Aorta (tissue), 5 donors: ENCODE measurements at regions not wholly inside any gene's neighbourhood (a gene's known extent, or its start where the extent isn't known, plus 50 kb on each side); places are given as distances from the start of the nearest gene placed in this dataset.

Experiments
- ATAC-seq: fragments of 200-7000 bp; cut with Tn5 transposase; one replicate; pipeline ENCODE4 v1.9.1; 2022; ENCODE audit warnings: moderate library complexity; ENCODE audit not compliant: low FRiP score
- DNase-seq, 2 donors: peaks; one replicate each; pipeline ENCODE4 v3.0.0-alpha.2; 2020
- H3K27ac ChIP-seq, 2 donors: one replicate each; pipeline ENCODE4 v1.5.1; 2013; ENCODE audit warnings: low read length in 2 of 2, mild to moderate bottlenecking in 2 of 2, moderate library complexity in 2 of 2, control low read depth in 1 of 2, inconsistent platforms in 1 of 2, low read depth in 1 of 2
- H3K27me3 ChIP-seq, 2 donors: one replicate each; pipeline ENCODE4 v1.6.1; 2013; ENCODE audit warnings: control low read depth in 1 of 2, low read length in 1 of 2, mild to moderate bottlenecking in 1 of 2, moderate library complexity in 1 of 2; ENCODE audit not compliant: insufficient read depth in 2 of 2, control insufficient read depth in 1 of 2
- H3K36me3 ChIP-seq, 2 donors: one replicate each; pipeline ENCODE4 v1.6.1; 2013; ENCODE audit warnings: control low read depth in 1 of 2, low read length in 1 of 2, mild to moderate bottlenecking in 1 of 2; ENCODE audit not compliant: insufficient read depth in 2 of 2, control insufficient read depth in 1 of 2
- H3K4me1 ChIP-seq, 2 donors: one replicate each; pipeline ENCODE4 v1.6.1; 2013; ENCODE audit warnings: low read length in 2 of 2, control low read depth in 1 of 2, mild to moderate bottlenecking in 1 of 2, moderate library complexity in 1 of 2; ENCODE audit not compliant: insufficient read depth in 2 of 2, control insufficient read depth in 1 of 2
- H3K4me3 ChIP-seq, 2 donors: one replicate each; pipeline ENCODE4 v1.5.1; 2013; ENCODE audit warnings: low read length in 2 of 2, control low read depth in 1 of 2, mild to moderate bottlenecking in 1 of 2
- H3K9me3 ChIP-seq: one replicate; pipeline ENCODE4 v1.6.1; 2013; ENCODE audit warnings: mild to moderate bottlenecking, low read length; ENCODE audit not compliant: control insufficient read depth
- whole genome bisulfite sequencing, 2 donors: extraction: QIAGEN DNeasy Blood & Tissue Kit; methylation state at CpG; one replicate each; pipeline ENCODE4 v1.1.7; 2013; 5-methylcytosine and 5-hydroxymethylcytosine counted together
- intact Hi-C, 2 donors: fragments of 100-400 bp; cut with DNase I; formaldehyde crosslinking; loops; one replicate each; pipeline versions ENCODE4 v1.14.2 to v1.15.0; 2022
- donor health status: healthy with polysubstance abuse.
- donor health status: Bipolar disorder and iron deficiency.
- donor health status: DM: no; HTN: no; CAD: no.
- donor health status: DM: no; HTN: no; CAD: no.
- donor health status: DM: yes; HTN: yes; CAD: no.

- no peak overlapping the region for H3K27ac ChIP-seq
- no peaks in the 10 kb centered on the region for H3K27me3 ChIP-seq
- DNase-seq (no peak), ATAC-seq (no peak)
- intact Hi-C loops = no loop called here
- no peak overlapping the region for H3K4me3 ChIP-seq
- H3K36me3 ChIP-seq = no peaks in the 10 kb centered on the region
- H3K9me3 ChIP-seq = no peaks in the 10 kb centered on the region
- H3K4me1 ChIP-seq = no peaks in the 10 kb centered on the region
- WGBS, 2 donors = 79 to 81% methylated on average over 21 of the region's 21 CpGs
These were observed 300.6 kb downstream of the EIPR1 start for GRCh38 chr2:3076848-3077642.

GRCh38 chr2:3075991-3076340, 301.7 kb downstream of the EIPR1 start:
- 68 to 71% methylated on average over 4 of the region's 4 CpGs for WGBS, 2 donors
- H3K27me3 ChIP-seq = no peaks in the 10 kb centered on the region
- H3K36me3 ChIP-seq = no peaks in the 10 kb centered on the region
- H3K4me1 ChIP-seq = no peaks in the 10 kb centered on the region
- intact Hi-C loops = no loop called here
- H3K9me3 ChIP-seq = no peaks in the 10 kb centered on the region
- H3K27ac ChIP-seq = no peak overlapping the region
- no peak for DNase-seq
- ATAC-seq = no peak
- no peak overlapping the region for H3K4me3 ChIP-seq

GRCh38 chr2:3075316-3075990, 302.2 kb downstream of the EIPR1 start:
- Histone ChIP-seq H3K4me1 (no peaks in the 10 kb centered on the region), H3K9me3 (no peaks in the 10 kb centered on the region), H3K4me3 (no peak overlapping the region), H3K27ac (no peak overlapping the region), H3K36me3 (no peaks in the 10 kb centered on the region), H3K27me3 (no peaks in the 10 kb centered on the region)
- DNase-seq (no peak), ATAC-seq (no peak)
- intact Hi-C loops = no loop called here
- 82 to 87% methylated on average over 11 of the region's 11 CpGs for WGBS, 2 donors

GRCh38 chr2:3073704-3074103, 303.9 kb downstream of the EIPR1 start:
- H3K36me3 ChIP-seq = no peaks in the 10 kb centered on the region
- DNase-seq (no peak), ATAC-seq (no peak)
- WGBS, 2 donors = 72 to 75% methylated on average over 14 of the region's 14 CpGs
- intact Hi-C loops = no loop called here
- no peaks in the 10 kb centered on the region for H3K4me1 ChIP-seq
- H3K4me3 ChIP-seq = no peak overlapping the region
- H3K27me3 ChIP-seq = no peaks in the 10 kb centered on the region
- H3K9me3 ChIP-seq = no peaks in the 10 kb centered on the region
- no peak overlapping the region for H3K27ac ChIP-seq

- intact Hi-C loops = no loop called here
- no peak for DNase-seq
- Histone ChIP-seq H3K27ac (no peak overlapping the region), H3K27me3 (no peaks in the 10 kb centered on the region), H3K4me3 (no peak overlapping the region), H3K36me3 (no peaks in the 10 kb centered on the region), H3K9me3 (no peaks in the 10 kb centered on the region), H3K4me1 (no peaks in the 10 kb centered on the region)
- 46 to 59% methylated on average over 13 of the region's 13 CpGs for WGBS, 2 donors
- no peak for ATAC-seq
These were observed 304.5 kb downstream of the EIPR1 start for GRCh38 chr2:3073041-3073595.

GRCh38 chr2:3071685-3072263, 305.8 kb downstream of the EIPR1 start:
- Histone ChIP-seq H3K4me3 (no peak overlapping the region), H3K9me3 (no peaks in the 10 kb centered on the region), H3K4me1 (no peaks in the 10 kb centered on the region), H3K27me3 (no peaks in the 10 kb centered on the region), H3K36me3 (no peaks in the 10 kb centered on the region), H3K27ac (no peak overlapping the region)
- ATAC-seq (no peak), DNase-seq (no peak)
- WGBS, 2 donors = 68 to 74% methylated on average over 10 of the region's 10 CpGs
- intact Hi-C loops = no loop called here

GRCh38 chr2:3066831-3067230, 310.8 kb downstream of the EIPR1 start:
- Histone ChIP-seq H3K36me3 (no peaks in the 10 kb centered on the region), H3K27ac (no peak overlapping the region), H3K9me3 (no peaks in the 10 kb centered on the region), H3K4me1 (no peaks in the 10 kb centered on the region), H3K27me3 (no peaks in the 10 kb centered on the region), H3K4me3 (no peak overlapping the region)
- 53 to 62% methylated on average over 7 of the region's 7 CpGs for WGBS, 2 donors
- intact Hi-C loops = no loop called here
- DNase-seq = no peak
- ATAC-seq = no peak

GRCh38 chr2:3065928-3066327, 311.7 kb downstream of the EIPR1 start:
- Histone ChIP-seq H3K36me3 (no peaks in the 10 kb centered on the region), H3K4me1 (no peaks in the 10 kb centered on the region), H3K9me3 (no peaks in the 10 kb centered on the region), H3K27ac (no peak overlapping the region), H3K27me3 (no peaks in the 10 kb centered on the region), H3K4me3 (no peak overlapping the region)
- DNase-seq = no peak
- no peak for ATAC-seq
- intact Hi-C loops = no loop called here
- 57 to 61% methylated on average over 5 of the region's 5 CpGs for WGBS, 2 donors
